IMR-90 (cell line): ENCODE measurements at regions not wholly inside any gene's neighbourhood (a gene's known extent, or its start where the extent isn't known, plus 50 kb on each side); places are given as distances from the start of the nearest gene placed in this dataset.

Experiments
- ATAC-seq: fragments of 200-7000 bp; cut with Tn5 transposase; 2 replicates; pipeline ENCODE4 v1.9.1; 2020; ENCODE audit warnings: low read depth, mild to moderate bottlenecking, moderate library complexity
- BruUV-seq: library from RNA; stranded (reverse); fragments of 400-500 nt; replicated peaks from 2 replicates; lab custom pipeline; 2021; lab: Mats Ljungman, UMichigan
- CTCF ChIA-PET: fragments of 300-600 bp; formaldehyde crosslinking; extraction: SDS; loops from one replicate; lab custom pipeline; 2021; ENCODE audit warnings: antibody characterized with exemption; lab: Yijun Ruan, JAX
- POLR2A ChIA-PET: fragments of 300-600 bp; sonication (Branson Sonifier 250); formaldehyde crosslinking; loops from one replicate; lab custom pipeline; 2022; ENCODE audit warnings: antibody characterized with exemption; ENCODE audit not compliant: unreplicated experiment; lab: Charles Lee
- DNase-seq: peaks from one replicate; pipeline ENCODE4 v3.0.0; 2013
- H2AFZ ChIP-seq: replicated peaks from 2 replicates; pipeline ENCODE3; 2013; ENCODE audit warnings: low read length, mild to moderate bottlenecking; ENCODE audit not compliant: poor library complexity
- H2AK5ac ChIP-seq: 2 replicates; pipeline ENCODE4 v1.6.1; 2013; ENCODE audit warnings: low read depth, low read length, inconsistent platforms
- H2AK9ac ChIP-seq: replicated peaks from 2 replicates; pipeline ENCODE3; 2013; ENCODE audit warnings: mild to moderate bottlenecking, low read depth, low read length, moderate library complexity; ENCODE audit not compliant: poor library complexity
- H2BK120ac ChIP-seq: 2 replicates; pipeline ENCODE4 v1.6.1; 2013; ENCODE audit warnings: low read depth, low read length, inconsistent platforms
- H2BK15ac ChIP-seq: 3 replicates; pipeline ENCODE4 v1.6.1; 2013; ENCODE audit warnings: low read depth, low read length, inconsistent platforms
- H2BK20ac ChIP-seq: 2 replicates; pipeline ENCODE4 v1.6.1; 2013; ENCODE audit warnings: low read depth, mild to moderate bottlenecking, inconsistent platforms, low read length, moderate library complexity
- H2BK5ac ChIP-seq: 2 replicates; pipeline ENCODE4 v1.6.1; 2013; ENCODE audit warnings: mild to moderate bottlenecking, low read depth, low read length, inconsistent platforms; ENCODE audit not compliant: poor library complexity, severe bottlenecking
- H3K14ac ChIP-seq: replicated peaks from 2 replicates; pipeline ENCODE4 v1.6.1; 2013; ENCODE audit warnings: low read depth, low read length, inconsistent platforms
- H3K18ac ChIP-seq: 2 replicates; pipeline ENCODE4 v1.6.1; 2013; ENCODE audit warnings: low read depth, low read length, control low read depth
- H3K23ac ChIP-seq: 2 replicates; pipeline ENCODE4 v1.6.1; 2013; ENCODE audit warnings: low read depth, low read length, inconsistent platforms
- H3K27ac ChIP-seq: 2 replicates; pipeline ENCODE4 v1.5.1; 2013; ENCODE audit warnings: mild to moderate bottlenecking, control low read depth, low read length; ENCODE audit not compliant: insufficient read depth
- H3K27me3 ChIP-seq: 2 replicates; pipeline ENCODE4 v1.6.1; 2013; ENCODE audit warnings: low read length; ENCODE audit not compliant: control insufficient read depth, insufficient read depth
- H3K36me3 ChIP-seq: 2 replicates; pipeline ENCODE4 v1.6.1; 2013; ENCODE audit warnings: low read length, mixed read lengths; ENCODE audit not compliant: control insufficient read depth, insufficient read depth
- H3K4ac ChIP-seq: 2 replicates; pipeline ENCODE4 v1.6.1; 2013; ENCODE audit warnings: low read depth, low read length, inconsistent platforms
- H3K4me1 ChIP-seq: 2 replicates; pipeline ENCODE4 v1.6.1; 2013; ENCODE audit warnings: low read length, mixed read lengths; ENCODE audit not compliant: control insufficient read depth, insufficient read depth
- H3K4me2 ChIP-seq: 2 replicates; pipeline ENCODE4 v1.6.1; 2013; ENCODE audit warnings: low read depth, mild to moderate bottlenecking, control low read depth, low read length, moderate library complexity
- H3K4me3 ChIP-seq: 2 replicates; pipeline ENCODE4 v1.5.1; 2013; ENCODE audit warnings: low read depth, mild to moderate bottlenecking, control low read depth, low read length, moderate library complexity; ENCODE audit not compliant: insufficient read depth
- H3K56ac ChIP-seq: 2 replicates; pipeline ENCODE4 v1.6.1; 2013; ENCODE audit warnings: low read length, inconsistent platforms; ENCODE audit not compliant: insufficient read depth; ENCODE audit errors: extremely low read depth
- H3K79me1 ChIP-seq, 2 experiments: 2 replicates each; pipeline ENCODE4 v1.6.1; 2013; ENCODE audit warnings: low read length in 2 of 2, inconsistent platforms in 1 of 2, low read depth in 1 of 2
- H3K9ac ChIP-seq: 2 replicates; pipeline ENCODE4 v1.6.1; 2013; ENCODE audit warnings: low read depth, low read length, control low read depth
- H3K9me1 ChIP-seq: 2 replicates; pipeline ENCODE4 v1.6.1; 2013; ENCODE audit warnings: low read length, inconsistent platforms; ENCODE audit not compliant: insufficient read depth
- H3K9me3 ChIP-seq: 2 replicates; pipeline ENCODE4 v1.6.1; 2013; ENCODE audit warnings: low read length; ENCODE audit not compliant: control insufficient read depth, insufficient read depth
- H4K20me1 ChIP-seq: 2 replicates; pipeline ENCODE4 v1.6.1; 2013; ENCODE audit warnings: low read length, inconsistent platforms; ENCODE audit not compliant: insufficient read depth
- H4K5ac ChIP-seq: 2 replicates; pipeline ENCODE4 v1.6.1; 2013; ENCODE audit warnings: mild to moderate bottlenecking, low read depth, low read length, control low read depth
- H4K8ac ChIP-seq, 2 experiments: 2 replicates each; pipeline ENCODE4 v1.6.1; 2013; ENCODE audit warnings: low read depth in 2 of 2, low read length in 2 of 2, control low read depth in 1 of 2, inconsistent platforms in 1 of 2
- H4K91ac ChIP-seq: 2 replicates; pipeline ENCODE4 v1.6.1; 2013; ENCODE audit warnings: low read depth, low read length, inconsistent platforms; ENCODE audit not compliant: insufficient read depth
- CEBPB ChIP-seq: IDR thresholded peaks from 2 replicates; pipeline ENCODE4 v1.6.1; 2012; ENCODE audit warnings: low read depth, low read length, improper control_type of control experiment
- FOS ChIP-seq: fragments of 150-350 bp; IDR thresholded peaks from 2 replicates; pipeline ENCODE4 v1.6.1; 2016; ENCODE audit warnings: low read depth, low read length
- NFE2L2 ChIP-seq: fragments of 150-350 bp; IDR thresholded peaks from 2 replicates; pipeline ENCODE4 v1.6.1; 2016; ENCODE audit warnings: low read depth, mild to moderate bottlenecking, low read length
- RAD21 ChIP-seq: IDR thresholded peaks from 2 replicates; pipeline ENCODE4 v1.6.1; 2012; ENCODE audit warnings: low read length, improper control_type of control experiment
- RFX5 ChIP-seq: IDR thresholded peaks from 2 replicates; pipeline ENCODE4 v1.8.0; 2012; ENCODE audit warnings: low read depth, mild to moderate bottlenecking, low read length, moderate library complexity
- WGBS, 2 experiments: methylation state at CpG; one replicate each; pipeline versions ENCODE4 v1.1.5 to v1.1.7; 2013; ENCODE audit warnings: missing lambda C conversion rate in 2 of 2; ENCODE audit not compliant: insufficient read length in 1 of 2; ENCODE audit errors: extremely low coverage in 2 of 2; 5-methylcytosine and 5-hydroxymethylcytosine counted together
- dilution Hi-C: fragments of 300-500 bp; cut with HindIII; formaldehyde crosslinking; loops from one replicate; pipeline ENCODE4 v1.14.3; 2018; ENCODE audit warnings: low sequenced_read_pairs; ENCODE audit not compliant: unreplicated experiment
- in situ Hi-C: fragments of 300-500 bp; cut with MboI; formaldehyde crosslinking; loops from 3 replicates; pipeline ENCODE4 v1.14.3; 2019; ENCODE audit warnings: low sequenced_read_pairs, inconsistent platforms, mixed read lengths
- intact Hi-C: fragments of 100-400 bp; cut with micrococcal nuclease; formaldehyde crosslinking; loops from 2 replicates; pipeline ENCODE4 v1.10.0; 2022
- TF ChIP-seq, protein P1 (sequence below): conservative IDR thresholded peaks from 2 replicates; pipeline ENCODE4 v1.5.1; 2012; ENCODE audit warnings: mild to moderate bottlenecking, low read depth, low read length, improper control_type of control experiment
- TF ChIP-seq, protein P2 (sequence below): fragments of 150-350 bp; IDR thresholded peaks from 2 replicates; pipeline ENCODE4 v1.6.1; 2017; ENCODE audit warnings: mild to moderate bottlenecking, antibody characterized with exemption, low read length, low read depth

DNA sequence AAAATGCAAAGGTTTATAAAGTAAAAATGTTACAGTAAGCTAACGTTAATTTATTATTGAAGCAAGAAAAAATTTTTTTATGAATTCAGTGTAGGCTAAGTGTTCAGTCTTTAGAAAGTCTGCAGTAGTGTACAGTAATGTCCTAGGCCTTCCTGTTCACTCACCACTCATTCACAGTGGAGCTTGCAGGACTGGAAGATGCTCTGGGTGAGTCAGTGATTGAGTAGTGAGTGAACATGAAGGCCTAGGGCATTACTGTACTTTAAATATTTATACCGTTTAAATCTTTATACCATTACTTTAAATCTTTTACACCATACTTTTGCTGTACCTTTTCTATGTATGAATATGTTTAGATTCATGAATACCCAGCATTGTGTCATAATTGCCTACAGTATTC lies 120.3 kb upstream of the SLC38A4 start:
- Histone ChIP-seq H3K9me3 (no peaks in the 10 kb centered on the region), H3K14ac (no peak overlapping the region), H3K4me2 (no peak overlapping the region), H2AFZ (no peak overlapping the region), H3K27me3 (no peaks in the 10 kb centered on the region), H2AK9ac (no peak overlapping the region), H3K9me1 (peaks cover 18% of the 10 kb centered on the region), H3K9ac (no peak overlapping the region), H3K18ac (no peak overlapping the region), H3K27ac (no peak overlapping the region), H2BK120ac (no peak overlapping the region), H2BK5ac (peak overlapping the region; percentile 71), H4K91ac (no peak overlapping the region), H3K36me3 (no peaks in the 10 kb centered on the region), H3K79me1 (no peaks in the 10 kb centered on the region), H4K5ac (no peak overlapping the region), H3K4ac (no peak overlapping the region), H3K4me3 (no peak overlapping the region), H4K8ac (no peak overlapping the region), H2BK20ac (no peak overlapping the region), H4K20me1 (no peaks in the 10 kb centered on the region), H3K23ac (no peak overlapping the region), H2AK5ac (no peak overlapping the region), H3K56ac (no peak overlapping the region), H3K4me1 (peaks cover 10% of the 10 kb centered on the region), H2BK15ac (no peak overlapping the region)
- CTCF ChIA-PET = interaction anchor here (1.7 kb wide), 1 partner anchor 11 kb away, joined by 4 read pairs; no protein-coding TSS in a partner anchor
- dilution Hi-C loops = no loop called here
- DNase-seq = peak; percentile 95
- TF ChIP-seq RFX5 (no peak), NFE2L2 (no peak), CEBPB (0 out of 2 replicates have a peak, but pooled peaks have one; percentile 5), FOS (peak; percentile 61), RAD21 (peak; percentile 11; the same call in 1 of the 2 replicates)
- TF ChIP-seq, protein P1, sequence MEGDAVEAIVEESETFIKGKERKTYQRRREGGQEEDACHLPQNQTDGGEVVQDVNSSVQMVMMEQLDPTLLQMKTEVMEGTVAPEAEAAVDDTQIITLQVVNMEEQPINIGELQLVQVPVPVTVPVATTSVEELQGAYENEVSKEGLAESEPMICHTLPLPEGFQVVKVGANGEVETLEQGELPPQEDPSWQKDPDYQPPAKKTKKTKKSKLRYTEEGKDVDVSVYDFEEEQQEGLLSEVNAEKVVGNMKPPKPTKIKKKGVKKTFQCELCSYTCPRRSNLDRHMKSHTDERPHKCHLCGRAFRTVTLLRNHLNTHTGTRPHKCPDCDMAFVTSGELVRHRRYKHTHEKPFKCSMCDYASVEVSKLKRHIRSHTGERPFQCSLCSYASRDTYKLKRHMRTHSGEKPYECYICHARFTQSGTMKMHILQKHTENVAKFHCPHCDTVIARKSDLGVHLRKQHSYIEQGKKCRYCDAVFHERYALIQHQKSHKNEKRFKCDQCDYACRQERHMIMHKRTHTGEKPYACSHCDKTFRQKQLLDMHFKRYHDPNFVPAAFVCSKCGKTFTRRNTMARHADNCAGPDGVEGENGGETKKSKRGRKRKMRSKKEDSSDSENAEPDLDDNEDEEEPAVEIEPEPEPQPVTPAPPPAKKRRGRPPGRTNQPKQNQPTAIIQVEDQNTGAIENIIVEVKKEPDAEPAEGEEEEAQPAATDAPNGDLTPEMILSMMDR = no peak
- TF ChIP-seq, protein P2, sequence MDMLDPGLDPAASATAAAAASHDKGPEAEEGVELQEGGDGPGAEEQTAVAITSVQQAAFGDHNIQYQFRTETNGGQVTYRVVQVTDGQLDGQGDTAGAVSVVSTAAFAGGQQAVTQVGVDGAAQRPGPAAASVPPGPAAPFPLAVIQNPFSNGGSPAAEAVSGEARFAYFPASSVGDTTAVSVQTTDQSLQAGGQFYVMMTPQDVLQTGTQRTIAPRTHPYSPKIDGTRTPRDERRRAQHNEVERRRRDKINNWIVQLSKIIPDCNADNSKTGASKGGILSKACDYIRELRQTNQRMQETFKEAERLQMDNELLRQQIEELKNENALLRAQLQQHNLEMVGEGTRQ = no peak
- BruUV-seq = no TSS peak
- intact Hi-C loops = no loop called here
- in situ Hi-C loops = loop anchor here (25.0 kb wide), 1 partner anchor 259 kb away; no protein-coding TSS in a partner anchor
- POLR2A ChIA-PET = no interaction called here
- no CpG with 5 or more reads among the region's 2 CpGs for WGBS, 2 experiments
- ATAC-seq = peak; percentile 95
